GM23338 (cell line): ENCODE measurements at regions not wholly inside any gene's neighbourhood (a gene's known extent, or its start where the extent isn't known, plus 50 kb on each side); places are given as distances from the start of the nearest gene placed in this dataset.

Experiments
- CREB1 ChIP-seq: fragments of 250-450 bp; sonication (Bioruptor Pico); IDR thresholded peaks from 2 replicates; pipeline ENCODE4 v1.5.0; 2020; ENCODE audit warnings: low read depth, mild to moderate bottlenecking, moderate library complexity
- CTCF ChIP-seq, 2 experiments: fragments of 200-600 bp in 1 of 2; sonication (generic) in 1 of 2; conservative IDR thresholded peaks; 2 replicates each; pipeline versions ENCODE4 v1.5.1 to v1.6.1; 2016 to 2017; ENCODE audit warnings: antibody characterized with exemption in 2 of 2, low read depth in 2 of 2, mild to moderate bottlenecking in 2 of 2, moderate library complexity in 1 of 2
- EZH2 ChIP-seq: fragments of 200-600 bp; sonication (generic); IDR thresholded peaks from one replicate; pipeline ENCODE4 v1.8.0; 2017; ENCODE audit warnings: antibody characterized with exemption, mild to moderate bottlenecking, low read depth; ENCODE audit not compliant: unreplicated experiment
- EZH2phosphoT487 ChIP-seq: fragments of 200-600 bp; sonication (generic); IDR thresholded peaks from one replicate; pipeline ENCODE4 v1.8.1; 2018; ENCODE audit warnings: antibody characterized with exemption; ENCODE audit not compliant: unreplicated experiment
- ZNF462 ChIP-seq: fragments of 250-450 bp; sonication (Bioruptor Pico); IDR thresholded peaks from 2 replicates; pipeline ENCODE4 v1.5.0; 2020; ENCODE audit warnings: mild to moderate bottlenecking, moderate library complexity
- TF ChIP-seq, protein P1 (sequence below): IDR thresholded peaks from 2 replicates; pipeline ENCODE4 v1.6.1; 2016; ENCODE audit warnings: antibody characterized with exemption

DNA sequence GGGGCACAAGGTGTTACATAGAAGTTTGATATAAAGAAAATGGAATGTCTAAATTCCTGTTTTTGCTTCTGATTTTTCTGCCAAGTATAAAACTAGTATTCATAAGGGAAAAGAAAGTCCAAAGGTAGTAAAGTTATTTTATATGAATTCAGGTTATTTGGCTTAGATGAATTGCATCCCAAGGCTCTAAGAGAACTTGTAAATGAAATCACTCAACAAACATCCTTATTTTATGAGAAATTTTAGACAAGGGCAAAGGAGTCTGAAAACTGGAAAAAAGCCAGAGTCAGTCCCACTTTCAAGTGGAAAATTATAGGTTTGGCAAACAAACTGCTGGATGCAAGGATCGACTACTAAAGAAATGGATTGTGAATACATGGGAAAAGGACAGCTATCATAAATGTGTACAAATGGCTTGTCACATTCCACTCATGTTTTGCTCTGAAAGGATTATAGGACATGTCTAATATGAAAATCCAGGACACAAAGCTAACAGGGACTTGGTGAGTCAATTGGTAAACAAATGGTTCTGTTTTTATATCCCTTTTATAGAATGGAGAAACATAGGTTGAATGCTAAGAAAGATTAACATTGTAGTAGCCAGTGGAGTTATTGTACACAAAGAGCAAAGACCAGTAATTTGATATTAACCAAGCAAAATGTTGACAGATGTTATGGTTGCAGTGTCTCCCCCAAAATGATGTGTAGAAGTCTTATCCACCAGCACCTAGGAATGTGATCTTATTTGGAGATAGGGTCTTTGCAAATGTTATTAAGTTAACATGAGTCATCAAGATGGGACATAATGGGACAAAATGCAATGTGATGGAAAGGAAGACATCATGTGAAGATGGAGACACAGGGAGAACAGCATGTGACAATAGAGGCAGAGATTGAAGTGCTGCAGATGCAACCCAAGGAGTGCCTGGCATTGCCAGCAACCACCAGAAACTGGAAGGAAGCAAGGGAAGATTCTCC is 495.7 kb downstream of the TLE1 start (continued):
- TF ChIP-seq ZNF462 (no peak), CREB1 (CRISPR knock-in tag) (no peak), CTCF (conservative IDR thresholded peaks at IDR 0.05; ENCODE audit: low read depth in 2 of 2) (no peak), EZH2 (no peak), EZH2phosphoT487 (no peak)
- TF ChIP-seq, protein P1, sequence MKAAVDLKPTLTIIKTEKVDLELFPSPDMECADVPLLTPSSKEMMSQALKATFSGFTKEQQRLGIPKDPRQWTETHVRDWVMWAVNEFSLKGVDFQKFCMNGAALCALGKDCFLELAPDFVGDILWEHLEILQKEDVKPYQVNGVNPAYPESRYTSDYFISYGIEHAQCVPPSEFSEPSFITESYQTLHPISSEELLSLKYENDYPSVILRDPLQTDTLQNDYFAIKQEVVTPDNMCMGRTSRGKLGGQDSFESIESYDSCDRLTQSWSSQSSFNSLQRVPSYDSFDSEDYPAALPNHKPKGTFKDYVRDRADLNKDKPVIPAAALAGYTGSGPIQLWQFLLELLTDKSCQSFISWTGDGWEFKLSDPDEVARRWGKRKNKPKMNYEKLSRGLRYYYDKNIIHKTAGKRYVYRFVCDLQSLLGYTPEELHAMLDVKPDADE = no peak
